Panc1 (cell line): ENCODE measurements at regions not wholly inside any gene's neighbourhood (a gene's known extent, or its start where the extent isn't known, plus 50 kb on each side); places are given as distances from the start of the nearest gene placed in this dataset.

Experiments used
- ATAC-seq: fragments of 200-7000 bp; cut with Tn5 transposase; 2 replicates; pipeline ENCODE4 v1.9.1; 2020; ENCODE audit warnings: mild to moderate bottlenecking, moderate library complexity
- BruUV-seq: library from RNA; stranded (reverse); fragments of 400-500 nt; replicated peaks from 2 replicates; lab custom pipeline; 2021; lab: Mats Ljungman, UMichigan
- CTCF ChIA-PET: fragments of 300-600 bp; sonication (Branson Sonifier 250); formaldehyde crosslinking; loops from one replicate; lab custom pipeline; 2022; ENCODE audit warnings: antibody characterized with exemption; lab: Charles Lee
- POLR2A ChIA-PET: fragments of 300-600 bp; sonication (Branson Sonifier 250); formaldehyde crosslinking; loops from one replicate; lab custom pipeline; 2022; ENCODE audit warnings: antibody characterized with exemption; lab: Charles Lee
- DNase-seq: peaks from one replicate; pipeline ENCODE4 v3.0.0-alpha.2; 2010; ENCODE audit warnings: low read depth, low spot score
- H3K27ac ChIP-seq: 2 replicates; pipeline ENCODE4 v1.5.1; 2011; ENCODE audit warnings: mild to moderate bottlenecking, low read length, inconsistent platforms
- H3K27me3 ChIP-seq: fragments of 200-500 bp; sonication (Bioruptor generic); 2 replicates; pipeline ENCODE4 v1.6.0; 2014; ENCODE audit warnings: low read length, inconsistent platforms; ENCODE audit not compliant: control insufficient read depth, insufficient read depth
- H3K36me3 ChIP-seq: fragments of 200-500 bp; sonication (Bioruptor generic); 2 replicates; pipeline ENCODE4 v1.5.1; 2014; ENCODE audit warnings: inconsistent platforms, mild to moderate bottlenecking, low read length, moderate library complexity; ENCODE audit not compliant: control insufficient read depth, insufficient read depth
- H3K4me1 ChIP-seq: 2 replicates; pipeline ENCODE4 v1.5.1; 2011; ENCODE audit warnings: inconsistent platforms, mild to moderate bottlenecking, low read length, moderate library complexity; ENCODE audit not compliant: control insufficient read depth, insufficient read depth
- H3K4me3 ChIP-seq, 2 experiments: 2 replicates each; pipeline ENCODE4 v1.5.1; 2011 to 2012; ENCODE audit warnings: low read depth in 2 of 2, low read length in 2 of 2, mild to moderate bottlenecking in 2 of 2, inconsistent platforms in 1 of 2, moderate library complexity in 1 of 2
- H3K9me3 ChIP-seq: fragments of 200-500 bp; sonication (Bioruptor generic); 2 replicates; pipeline ENCODE4 v1.5.1; 2014; ENCODE audit warnings: low read depth, mild to moderate bottlenecking, inconsistent platforms, low read length, moderate library complexity; ENCODE audit not compliant: control insufficient read depth, insufficient read depth
- CTCF ChIP-seq: fragments of 450-650 bp; IDR thresholded peaks from 2 replicates; pipeline ENCODE4 v1.5.1; 2017; ENCODE audit warnings: mild to moderate bottlenecking
- POLR2AphosphoS5 ChIP-seq: IDR thresholded peaks from 2 replicates; pipeline ENCODE4 v1.6.1; 2012; ENCODE audit warnings: mild to moderate bottlenecking, low read depth, low read length, moderate library complexity
- REST ChIP-seq, 2 experiments: IDR thresholded peaks; 2 replicates each; pipeline ENCODE4 v1.6.1; 2011 to 2012; ENCODE audit warnings: low read depth in 2 of 2, control low read depth in 1 of 2, low read length in 1 of 2, mild to moderate bottlenecking in 1 of 2, moderate library complexity in 1 of 2; ENCODE audit not compliant: insufficient read depth in 1 of 2
- SIN3A ChIP-seq: IDR thresholded peaks from 2 replicates; pipeline ENCODE4 v1.6.1; 2012; ENCODE audit warnings: low read depth, mild to moderate bottlenecking, low read length, moderate library complexity, borderline replicate concordance; ENCODE audit not compliant: insufficient read depth
- TCF7L2 ChIP-seq: IDR thresholded peaks from 2 replicates; pipeline ENCODE4 v1.6.1; 2011; ENCODE audit warnings: mild to moderate bottlenecking, low read depth, low read length, inconsistent platforms
- in situ Hi-C: cut with HindIII; loops from 2 replicates; pipeline ENCODE4 v1.10.0; 2016; ENCODE audit warnings: low sequenced_read_pairs, low pct_unique_long_range_greater_than_20kb
- intact Hi-C: fragments of 100-400 bp; cut with micrococcal nuclease; formaldehyde crosslinking; loops from one replicate; pipeline ENCODE4 v1.10.0; 2022; ENCODE audit not compliant: unreplicated experiment

GRCh38 chr1:231099311-231099710 is 59.3 kb upstream of the FAM89A start:
- in situ Hi-C loops (no loop called here), intact Hi-C loops (loop anchor here (10.0 kb wide), 1 partner anchor 185 kb away; no protein-coding TSS in a partner anchor)
- ATAC-seq: no peak
- no peak for TF ChIP-seq POLR2AphosphoS5
- no peak overlapping the region for H3K4me3 ChIP-seq
- no peak overlapping the region for H3K27ac ChIP-seq
- H3K36me3 ChIP-seq: no peaks in the 10 kb centered on the region
- no peaks in the 10 kb centered on the region for H3K4me1 ChIP-seq
- H3K27me3 ChIP-seq: 0 out of 2 replicates have a peak, but pooled peaks cover 2% of the 10 kb centered on the region
- no TSS peak for BruUV-seq
- ChIA-PET POLR2A (interaction anchor here (0.9 kb wide), 1 partner anchor 10 kb away, joined by 10 read pairs; no protein-coding TSS in a partner anchor), CTCF (no interaction called here)
- H3K9me3 ChIP-seq: no peaks in the 10 kb centered on the region
- no peak for DNase-seq

GRCh38 chr1:231095595-231095994 is 55.5 kb upstream of the FAM89A start:
- intact Hi-C loops (loop anchor here (10.0 kb wide), 1 partner anchor 181 kb away; no protein-coding TSS in a partner anchor), in situ Hi-C loops (no loop called here)
- POLR2A ChIA-PET: no interaction called here
- Histone ChIP-seq H3K27ac (no peak overlapping the region), H3K4me1 (no peaks in the 10 kb centered on the region), H3K4me3 (no peak overlapping the region), H3K9me3 (no peaks in the 10 kb centered on the region), H3K27me3 (0 out of 2 replicates have a peak, but pooled peaks cover 4% of the 10 kb centered on the region), H3K36me3 (no peaks in the 10 kb centered on the region)
- CTCF ChIA-PET: no interaction called here
- no peak for TF ChIP-seq CTCF
- TF ChIP-seq SIN3A: no peak
- no peak for TF ChIP-seq REST (IDR thresholded peaks at IDR 0.05; ENCODE audit: insufficient read depth in 1 of 2, low read depth in 2 of 2, low read length in 1 of 2)
- DNase-seq: no peak
- no peak for ATAC-seq
- no TSS peak for BruUV-seq

GRCh38 chr1:231094421-231094820 is 54.4 kb upstream of the FAM89A start:
- no peak for TF ChIP-seq CTCF
- TF ChIP-seq TCF7L2: no peak
- TF ChIP-seq REST (IDR thresholded peaks at IDR 0.05; ENCODE audit: insufficient read depth in 1 of 2, low read depth in 2 of 2, low read length in 1 of 2): no peak
- TF ChIP-seq SIN3A: no peak
- no peak for TF ChIP-seq POLR2AphosphoS5
- ChIA-PET CTCF (no interaction called here), POLR2A (no interaction called here)
- no peak overlapping the region for H3K27ac ChIP-seq
- H3K4me3 ChIP-seq: no peak overlapping the region
- DNase-seq: no peak
- H3K27me3 ChIP-seq: 0 out of 2 replicates have a peak, but pooled peaks cover 4% of the 10 kb centered on the region
- in situ Hi-C loops (no loop called here), intact Hi-C loops (loop anchor here (10.0 kb wide), 1 partner anchor 180 kb away; no protein-coding TSS in a partner anchor)
- H3K36me3 ChIP-seq: no peaks in the 10 kb centered on the region
- no peaks in the 10 kb centered on the region for H3K4me1 ChIP-seq
- BruUV-seq: no TSS peak
- ATAC-seq: no peak
- H3K9me3 ChIP-seq: no peaks in the 10 kb centered on the region
